C4-2B (cell line): ENCODE measurements at regions not wholly inside any gene's neighbourhood (a gene's known extent, or its start where the extent isn't known, plus 50 kb on each side); places are given as distances from the start of the nearest gene placed in this dataset.

Experiments used
- ZFX ChIP-seq: fragments of 450-650 bp; IDR thresholded peaks from 2 replicates; pipeline ENCODE4 v1.6.1; 2017
- TF ChIP-seq, protein P1 (sequence below): fragments of 450-650 bp; conservative IDR thresholded peaks from 2 replicates; pipeline ENCODE4 v1.5.1; 2017; ENCODE audit warnings: mild to moderate bottlenecking

DNA sequence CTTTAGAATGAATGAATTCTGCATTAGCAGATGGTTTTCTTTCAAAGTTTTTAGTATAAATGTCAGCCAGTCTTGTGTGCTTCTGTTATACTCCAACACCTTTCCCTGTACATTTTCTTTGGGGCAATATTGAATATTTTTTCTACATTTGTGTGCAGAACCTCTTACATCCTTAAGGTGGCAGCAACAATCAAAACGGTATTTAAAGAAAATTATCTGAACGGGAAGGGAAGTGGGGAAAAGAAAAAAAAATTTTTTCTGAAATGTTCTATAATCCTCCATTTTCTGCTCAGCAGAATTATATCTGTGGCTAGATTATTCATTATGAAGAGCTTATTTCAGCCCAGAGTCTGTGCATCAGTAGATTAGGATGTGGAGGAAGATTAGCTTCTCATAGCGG is 347.3 kb upstream of the RAG2 start:
- TF ChIP-seq ZFX = no peak
- TF ChIP-seq, protein P1, sequence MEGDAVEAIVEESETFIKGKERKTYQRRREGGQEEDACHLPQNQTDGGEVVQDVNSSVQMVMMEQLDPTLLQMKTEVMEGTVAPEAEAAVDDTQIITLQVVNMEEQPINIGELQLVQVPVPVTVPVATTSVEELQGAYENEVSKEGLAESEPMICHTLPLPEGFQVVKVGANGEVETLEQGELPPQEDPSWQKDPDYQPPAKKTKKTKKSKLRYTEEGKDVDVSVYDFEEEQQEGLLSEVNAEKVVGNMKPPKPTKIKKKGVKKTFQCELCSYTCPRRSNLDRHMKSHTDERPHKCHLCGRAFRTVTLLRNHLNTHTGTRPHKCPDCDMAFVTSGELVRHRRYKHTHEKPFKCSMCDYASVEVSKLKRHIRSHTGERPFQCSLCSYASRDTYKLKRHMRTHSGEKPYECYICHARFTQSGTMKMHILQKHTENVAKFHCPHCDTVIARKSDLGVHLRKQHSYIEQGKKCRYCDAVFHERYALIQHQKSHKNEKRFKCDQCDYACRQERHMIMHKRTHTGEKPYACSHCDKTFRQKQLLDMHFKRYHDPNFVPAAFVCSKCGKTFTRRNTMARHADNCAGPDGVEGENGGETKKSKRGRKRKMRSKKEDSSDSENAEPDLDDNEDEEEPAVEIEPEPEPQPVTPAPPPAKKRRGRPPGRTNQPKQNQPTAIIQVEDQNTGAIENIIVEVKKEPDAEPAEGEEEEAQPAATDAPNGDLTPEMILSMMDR = peak; percentile 74
